MM.1S (cell line): ENCODE measurements at regions not wholly inside any gene's neighbourhood (a gene's known extent, or its start where the extent isn't known, plus 50 kb on each side); places are given as distances from the start of the nearest gene placed in this dataset.
A peak's percentile ranks its signal among the peaks of the same experiment; 100 is the strongest.

Experiments
- DNase-seq: peaks from one replicate; pipeline ENCODE4 v3.0.0-alpha.2; 2015
- H2AFZ ChIP-seq: fragments of 300-600 bp; sonication (generic); 2 replicates; pipeline ENCODE4 v1.6.0; 2016; ENCODE audit warnings: antibody characterized with exemption, low read length
- H3F3A ChIP-seq: fragments of 300-600 bp; sonication (generic); 2 replicates; pipeline ENCODE4 v1.6.1; 2016; ENCODE audit warnings: mild to moderate bottlenecking, antibody characterized with exemption, low read length, moderate library complexity, mixed read lengths; ENCODE audit not compliant: insufficient read depth
- H3K27ac ChIP-seq: fragments of 300-600 bp; sonication (generic); 2 replicates; pipeline ENCODE4 v1.5.1; 2016; ENCODE audit warnings: mild to moderate bottlenecking, low read length
- H3K27me3 ChIP-seq: fragments of 300-600 bp; sonication (generic); replicated peaks from 2 replicates; pipeline ENCODE4 v1.6.0; 2016; ENCODE audit warnings: low read length; ENCODE audit not compliant: insufficient read depth
- H3K36me3 ChIP-seq: fragments of 300-600 bp; sonication (generic); replicated peaks from 2 replicates; pipeline ENCODE4 v1.6.1; 2016; ENCODE audit warnings: mild to moderate bottlenecking, low read length, mixed read lengths; ENCODE audit not compliant: insufficient read depth
- H3K4me1 ChIP-seq: fragments of 300-600 bp; sonication (generic); 2 replicates; pipeline ENCODE4 v1.6.1; 2016; ENCODE audit warnings: low read length, mixed read lengths
- H3K4me2 ChIP-seq: fragments of 300-600 bp; sonication (generic); 2 replicates; pipeline ENCODE4 v1.6.0; 2016; ENCODE audit warnings: low read depth, low read length
- H3K4me3 ChIP-seq: fragments of 300-600 bp; sonication (generic); 2 replicates; pipeline ENCODE4 v1.5.1; 2016; ENCODE audit warnings: low read length, mixed read lengths
- H3K79me2 ChIP-seq: fragments of 300-600 bp; sonication (generic); 2 replicates; pipeline ENCODE4 v1.6.1; 2016; ENCODE audit warnings: mixed run types, low read length, mixed read lengths
- H3K9ac ChIP-seq: fragments of 300-600 bp; sonication (generic); 2 replicates; pipeline ENCODE4 v1.6.1; 2016; ENCODE audit warnings: low read length, mixed read lengths
- H3K9me2 ChIP-seq: fragments of 300-600 bp; sonication (generic); replicated peaks from 2 replicates; pipeline ENCODE4 v1.6.1; 2016; ENCODE audit warnings: mild to moderate bottlenecking, low read length, mixed read lengths; ENCODE audit not compliant: insufficient read depth
- H3K9me3 ChIP-seq: fragments of 300-600 bp; sonication (generic); replicated peaks from 2 replicates; pipeline ENCODE4 v1.6.1; 2016; ENCODE audit warnings: mild to moderate bottlenecking, low read length, mixed read lengths; ENCODE audit not compliant: insufficient read depth
- H4K20me1 ChIP-seq: fragments of 300-600 bp; sonication (generic); 2 replicates; pipeline ENCODE4 v1.6.1; 2016; ENCODE audit warnings: mild to moderate bottlenecking, low read length, moderate library complexity, mixed read lengths; ENCODE audit not compliant: insufficient read depth
- EZH2 ChIP-seq: fragments of 300-600 bp; sonication (generic); optimal IDR thresholded peaks from 2 replicates; pipeline ENCODE3; 2017; ENCODE audit warnings: low read depth, mild to moderate bottlenecking, antibody characterized with exemption, low read length, mixed read lengths
- EZH2phosphoT487 ChIP-seq: fragments of 300-600 bp; sonication (generic); IDR thresholded peaks from 2 replicates; pipeline ENCODE4 v1.6.1; 2018; ENCODE audit warnings: antibody characterized with exemption, low read length
- TF ChIP-seq, protein P1 (sequence below): fragments of 300-600 bp; sonication (generic); IDR thresholded peaks from 2 replicates; pipeline ENCODE4 v1.5.1; 2016; ENCODE audit warnings: antibody characterized with exemption, low read length, mixed read lengths

DNA sequence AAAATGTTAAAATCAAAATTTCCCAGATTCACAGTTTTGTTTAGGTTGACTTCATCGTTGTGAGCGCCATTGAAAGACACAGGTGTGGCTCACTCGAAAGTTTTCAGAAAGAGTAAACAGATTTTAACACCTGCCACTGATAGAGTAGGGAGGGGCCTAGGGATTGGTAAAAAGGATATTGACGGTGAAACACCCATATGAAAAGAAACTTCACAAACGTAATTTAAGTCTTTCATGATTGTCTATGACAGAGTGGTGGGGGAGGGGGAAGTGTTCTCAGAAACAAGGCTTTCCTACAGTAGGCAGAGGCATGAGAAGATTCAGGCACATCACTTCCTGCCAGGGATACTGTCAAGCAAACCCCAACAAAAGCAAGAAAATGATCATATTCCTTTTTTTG, 101.4 kb downstream of the PERP start:
- H3K9me2 ChIP-seq = no peaks in the 10 kb centered on the region
- H3F3A ChIP-seq = peaks cover 23% of the 10 kb centered on the region
- H3K9me3 ChIP-seq = no peaks in the 10 kb centered on the region
- H3K4me2 ChIP-seq = peak overlapping the region; percentile 73
- no peaks in the 10 kb centered on the region for H3K36me3 ChIP-seq
- TF ChIP-seq, protein P1, sequence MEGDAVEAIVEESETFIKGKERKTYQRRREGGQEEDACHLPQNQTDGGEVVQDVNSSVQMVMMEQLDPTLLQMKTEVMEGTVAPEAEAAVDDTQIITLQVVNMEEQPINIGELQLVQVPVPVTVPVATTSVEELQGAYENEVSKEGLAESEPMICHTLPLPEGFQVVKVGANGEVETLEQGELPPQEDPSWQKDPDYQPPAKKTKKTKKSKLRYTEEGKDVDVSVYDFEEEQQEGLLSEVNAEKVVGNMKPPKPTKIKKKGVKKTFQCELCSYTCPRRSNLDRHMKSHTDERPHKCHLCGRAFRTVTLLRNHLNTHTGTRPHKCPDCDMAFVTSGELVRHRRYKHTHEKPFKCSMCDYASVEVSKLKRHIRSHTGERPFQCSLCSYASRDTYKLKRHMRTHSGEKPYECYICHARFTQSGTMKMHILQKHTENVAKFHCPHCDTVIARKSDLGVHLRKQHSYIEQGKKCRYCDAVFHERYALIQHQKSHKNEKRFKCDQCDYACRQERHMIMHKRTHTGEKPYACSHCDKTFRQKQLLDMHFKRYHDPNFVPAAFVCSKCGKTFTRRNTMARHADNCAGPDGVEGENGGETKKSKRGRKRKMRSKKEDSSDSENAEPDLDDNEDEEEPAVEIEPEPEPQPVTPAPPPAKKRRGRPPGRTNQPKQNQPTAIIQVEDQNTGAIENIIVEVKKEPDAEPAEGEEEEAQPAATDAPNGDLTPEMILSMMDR = no peak
- no peak for TF ChIP-seq EZH2
- TF ChIP-seq EZH2phosphoT487 = no peak
- peak overlapping the region; percentile 59 for H3K9ac ChIP-seq
- peak; percentile 86 for DNase-seq
- H2AFZ ChIP-seq = peak overlapping the region; percentile 72
- peaks cover 38% of the 10 kb centered on the region for H3K4me1 ChIP-seq
- no peaks in the 10 kb centered on the region for H4K20me1 ChIP-seq
- no peaks in the 10 kb centered on the region for H3K79me2 ChIP-seq
- peak overlapping the region; percentile 88 for H3K27ac ChIP-seq
- H3K4me3 ChIP-seq = peak overlapping the region; percentile 22; the same call in 1 of the 2 replicates
- H3K27me3 ChIP-seq = no peaks in the 10 kb centered on the region

- H3K9ac ChIP-seq = peak overlapping the region; percentile 59; the same call in 1 of the 2 replicates
- no peaks in the 10 kb centered on the region for H3K36me3 ChIP-seq
- peak; percentile 31 for DNase-seq
- H3K79me2 ChIP-seq = no peaks in the 10 kb centered on the region
- TF ChIP-seq, protein P1 = peak; percentile 76
- TF ChIP-seq EZH2 = no peak
- H3K4me3 ChIP-seq = no peak overlapping the region
- H3K27me3 ChIP-seq = no peaks in the 10 kb centered on the region
- H3K4me2 ChIP-seq = peak overlapping the region; percentile 73
- H3K4me1 ChIP-seq = peaks cover 36% of the 10 kb centered on the region
- H3F3A ChIP-seq = peaks cover 23% of the 10 kb centered on the region
- H3K9me2 ChIP-seq = no peaks in the 10 kb centered on the region
- H4K20me1 ChIP-seq = no peaks in the 10 kb centered on the region
- H2AFZ ChIP-seq = peak overlapping the region; percentile 72
- peak overlapping the region; percentile 88 for H3K27ac ChIP-seq
- no peaks in the 10 kb centered on the region for H3K9me3 ChIP-seq
These were observed 100.2 kb downstream of the PERP start for GRCh38 chr6:138007014-138007472.

DNA sequence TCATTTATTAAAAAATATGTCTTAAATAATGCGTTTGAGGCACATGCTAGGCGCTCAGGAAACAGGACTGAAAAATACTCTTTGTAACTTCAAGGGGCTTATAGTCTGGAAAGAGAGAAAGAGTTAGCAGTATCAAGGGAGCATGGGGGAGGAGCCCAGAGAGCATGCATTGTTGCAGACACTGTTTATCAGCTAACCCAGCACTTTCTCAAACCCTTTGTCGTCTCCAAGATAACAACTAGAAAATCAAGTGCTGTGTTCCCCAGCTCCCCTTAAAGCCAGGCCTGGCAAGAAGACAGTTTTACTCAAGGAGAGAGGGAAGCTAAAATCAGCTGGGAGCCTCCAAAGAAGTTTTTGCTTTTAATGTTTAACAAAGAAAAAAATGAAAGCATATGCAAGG, 98.4 kb downstream of the PERP start:
- Histone ChIP-seq H3K9me3 (no peaks in the 10 kb centered on the region), H3K27ac (no peak overlapping the region), H3K4me2 (no peak overlapping the region), H3K36me3 (no peaks in the 10 kb centered on the region), H3K27me3 (no peaks in the 10 kb centered on the region), H3F3A (peaks cover 23% of the 10 kb centered on the region), H4K20me1 (no peaks in the 10 kb centered on the region), H3K4me1 (peaks cover 35% of the 10 kb centered on the region), H2AFZ (no peak overlapping the region), H3K9me2 (no peaks in the 10 kb centered on the region), H3K79me2 (no peaks in the 10 kb centered on the region), H3K4me3 (no peak overlapping the region), H3K9ac (no peak overlapping the region)
- DNase-seq = no peak
- TF ChIP-seq, protein P1 = no peak
- TF ChIP-seq EZH2 = no peak
- no peak for TF ChIP-seq EZH2phosphoT487
